Activated T-cell treated with anti-CD3 and anti-CD28 coated beads, Interleukin-2, amount 50 U/mL, for 48 hours (primary cell): ENCODE measurements at regions not wholly inside any gene's neighbourhood (a gene's known extent, or its start where the extent isn't known, plus 50 kb on each side); places are given as distances from the start of the nearest gene placed in this dataset.
"Not testable (repeated sequence)": the region's sequence is repeated elsewhere in the genome, so short reads cannot be mapped to it uniquely, and the experiment has no call there.

ENCODE experiments used
- DNase-seq, 2 experiments: peaks; one replicate each; pipeline ENCODE4 v3.0.0-alpha.2; 2020

GRCh38 chr3:90025019-90025418 is 917.6 kb downstream of the EPHA3 start:
- DNase-seq = no peak

- no peak for DNase-seq
Measured at GRCh38 chr3:90026406-90026805, 919.0 kb downstream of the EPHA3 start.

- DNase-seq = no peak
Measured at GRCh38 chr3:90031121-90031520, 923.7 kb downstream of the EPHA3 start.

GRCh38 chr3:90032980-90033641 is 925.7 kb downstream of the EPHA3 start:
- no peak for DNase-seq

GRCh38 chr3:90034038-90034437 is 926.6 kb downstream of the EPHA3 start:
- no peak for DNase-seq

- no peak for DNase-seq
Measured at GRCh38 chr3:90035643-90036042, 928.2 kb downstream of the EPHA3 start.

- DNase-seq = no peak
Measured at GRCh38 chr3:90036939-90037469, 929.6 kb downstream of the EPHA3 start.

GRCh38 chr3:90039994-90040393 is 932.6 kb downstream of the EPHA3 start:
- DNase-seq = no peak

GRCh38 chr3:90040554-90040953 is 933.1 kb downstream of the EPHA3 start:
- no peak for DNase-seq

GRCh38 chr3:90041995-90042394 is 934.6 kb downstream of the EPHA3 start:
- no peak for DNase-seq

- DNase-seq = no peak
Measured at GRCh38 chr3:90043287-90043686, 935.9 kb downstream of the EPHA3 start.

GRCh38 chr3:90044084-90044816 is 936.8 kb downstream of the EPHA3 start:
- DNase-seq = no peak

GRCh38 chr3:90052425-90052950 is 945.1 kb downstream of the EPHA3 start:
- no peak for DNase-seq

GRCh38 chr3:90054311-90054710 is 946.9 kb downstream of the EPHA3 start:
- no peak for DNase-seq

- DNase-seq = no peak
Measured at GRCh38 chr3:90055666-90056065, 948.2 kb downstream of the EPHA3 start.

- DNase-seq = no peak
Measured at GRCh38 chr3:90056281-90057032, 949.0 kb downstream of the EPHA3 start.

GRCh38 chr3:90062016-90062415 is 954.6 kb downstream of the EPHA3 start:
- DNase-seq = no peak

GRCh38 chr3:90062631-90063200 is 955.3 kb downstream of the EPHA3 start:
- no peak for DNase-seq

- DNase-seq = no peak
Measured at GRCh38 chr3:90068783-90069182, 961.4 kb downstream of the EPHA3 start.

GRCh38 chr3:90069748-90070147 is 962.3 kb downstream of the EPHA3 start:
- DNase-seq = no peak

- no peak for DNase-seq
Measured at GRCh38 chr3:90076136-90076535, 968.7 kb downstream of the EPHA3 start.

GRCh38 chr3:90080988-90081387 is 973.6 kb downstream of the EPHA3 start:
- no peak for DNase-seq

- not testable (repeated sequence) for DNase-seq
Measured at GRCh38 chr3:90086297-90086696, 978.9 kb downstream of the EPHA3 start.
